CD4-positive, alpha-beta T cell (primary cell): ENCODE measurements at regions not wholly inside any gene's neighbourhood (a gene's known extent, or its start where the extent isn't known, plus 50 kb on each side); places are given as distances from the start of the nearest gene placed in this dataset.

Experiments
- ATAC-seq: fragments of 200-7000 bp; cut with Tn5 transposase; one replicate; pipeline ENCODE4 v1.10.0; 2022; ENCODE audit warnings: mild to moderate bottlenecking; ENCODE audit not compliant: poor library complexity
- CTCF ChIA-PET: fragments of 350-600 bp; sonication (Branson Sonifier 250); formaldehyde crosslinking; loops from one replicate; lab custom pipeline; 2021; ENCODE audit warnings: antibody characterized with exemption, inconsistent platforms; lab: Charles Lee
- POLR2A ChIA-PET: fragments of 350-600 bp; sonication (Branson Sonifier 250); formaldehyde crosslinking; loops from one replicate; lab custom pipeline; 2021; ENCODE audit warnings: antibody characterized with exemption, inconsistent platforms; lab: Charles Lee
- DNase-seq, 14 experiments: peaks; one replicate each; pipeline ENCODE4 v3.0.0-alpha.2; 2013 to 2020; ENCODE audit warnings: mixed read lengths in 2 of 14
- H3K27ac ChIP-seq, 2 donors: one replicate each; pipeline versions ENCODE4 v1.5.1 to v1.7.0; 2013; ENCODE audit warnings: low read length in 2 of 2, low read depth in 1 of 2, mild to moderate bottlenecking in 1 of 2
- H3K27me3 ChIP-seq, 2 experiments: 1 replicate in 1 of 2; 2 replicates in 1 of 2; pipeline versions ENCODE4 v1.6.1 to v1.7.0; 2013; ENCODE audit warnings: low read length in 2 of 2, control low read depth in 1 of 2, mild to moderate bottlenecking in 1 of 2, moderate library complexity in 1 of 2; ENCODE audit not compliant: insufficient read depth in 2 of 2, control insufficient read depth in 1 of 2
- H3K36me3 ChIP-seq: one replicate; pipeline ENCODE4 v1.6.1; 2013; ENCODE audit warnings: low read length, control low read depth; ENCODE audit not compliant: insufficient read depth
- H3K4me1 ChIP-seq: one replicate; pipeline ENCODE4 v1.6.1; 2013; ENCODE audit warnings: low read length, control low read depth; ENCODE audit not compliant: insufficient read depth
- H3K4me3 ChIP-seq: one replicate; pipeline ENCODE4 v1.5.1; 2013; ENCODE audit warnings: mild to moderate bottlenecking, low read length, moderate library complexity
- H3K9me3 ChIP-seq, 2 experiments: 1 replicate in 1 of 2; 2 replicates in 1 of 2; pipeline versions ENCODE4 v1.6.1 to v1.7.0; 2013; ENCODE audit warnings: low read length in 2 of 2, mild to moderate bottlenecking in 2 of 2, control low read depth in 1 of 2, moderate library complexity in 1 of 2; ENCODE audit not compliant: control insufficient read depth in 1 of 2, insufficient read depth in 1 of 2
- H3K27ac Mint-ChIP-seq: one replicate; pipeline ENCODE4 v1.8.0; 2020; ENCODE audit warnings: mixed read lengths
- H3K27me3 Mint-ChIP-seq: one replicate; pipeline ENCODE4 v1.8.0; 2021; ENCODE audit warnings: mixed read lengths
- H3K36me3 Mint-ChIP-seq: one replicate; pipeline ENCODE4 v1.8.0; 2021; ENCODE audit warnings: low read depth, mixed read lengths
- H3K4me1 Mint-ChIP-seq: one replicate; pipeline ENCODE4 v1.8.0; 2021; ENCODE audit warnings: low read depth, mixed read lengths
- H3K4me3 Mint-ChIP-seq: one replicate; pipeline ENCODE4 v1.8.0; 2020; ENCODE audit warnings: mild to moderate bottlenecking, mixed read lengths
- H3K9me3 Mint-ChIP-seq: one replicate; pipeline ENCODE4 v1.8.0; 2020; ENCODE audit warnings: mixed read lengths
- CTCF ChIP-seq: fragments of 200-600 bp; IDR thresholded peaks from one replicate; pipeline ENCODE4 v1.8.0; 2022; ENCODE audit warnings: antibody characterized with exemption, mild to moderate bottlenecking
- intact Hi-C, 2 experiments: fragments of 100-400 bp; cut with DNase I in 1 of 2; cut with micrococcal nuclease in 1 of 2; formaldehyde crosslinking; loops; one replicate each; pipeline versions ENCODE4 v1.15.1 to v1.9.0; 2023 to 2025; cut with DNase I, micrococcal nuclease

- peaks cover 0 to 6% of the 10 kb centered on the region in 2 experiments for H3K9me3 ChIP-seq
- DNase-seq (no peak), ATAC-seq (no peak)
- Mint-ChIP-seq H3K4me1 (no peaks in the 10 kb centered on the region), H3K9me3 (no peaks in the 10 kb centered on the region), H3K27me3 (no peaks in the 10 kb centered on the region), H3K27ac (no peak overlapping the region), H3K4me3 (no peak overlapping the region), H3K36me3 (no peaks in the 10 kb centered on the region)
- H3K4me1 ChIP-seq, result no peaks in the 10 kb centered on the region
- ChIA-PET CTCF (no interaction called here), POLR2A (no interaction called here)
- TF ChIP-seq CTCF, result no peak
- no peak overlapping the region for H3K27ac ChIP-seq
- no peak overlapping the region for H3K4me3 ChIP-seq
- intact Hi-C loops, result no loop called here
- H3K27me3 ChIP-seq, result no peaks in the 10 kb centered on the region
- no peaks in the 10 kb centered on the region for H3K36me3 ChIP-seq
Observed at GRCh38 chr5:163913548-163913947, 408.1 kb downstream of the MAT2B start.

- Histone ChIP-seq H3K27me3 (no peaks in the 10 kb centered on the region), H3K36me3 (no peaks in the 10 kb centered on the region), H3K4me3 (no peak overlapping the region), H3K27ac (no peak overlapping the region), H3K9me3 (peaks cover 0 to 6% of the 10 kb centered on the region in 2 experiments), H3K4me1 (no peaks in the 10 kb centered on the region)
- DNase-seq, result no peak
- intact Hi-C loops, result no loop called here
- Mint-ChIP-seq H3K9me3 (peaks cover 6% of the 10 kb centered on the region), H3K27me3 (no peaks in the 10 kb centered on the region), H3K36me3 (no peaks in the 10 kb centered on the region), H3K4me3 (no peak overlapping the region), H3K4me1 (no peaks in the 10 kb centered on the region), H3K27ac (no peak overlapping the region)
- CTCF ChIA-PET, result no interaction called here
- POLR2A ChIA-PET, result no interaction called here
- no peak for TF ChIP-seq CTCF
- no peak for ATAC-seq
Observed at GRCh38 chr5:163914910-163915309, 409.5 kb downstream of the MAT2B start.

DNA sequence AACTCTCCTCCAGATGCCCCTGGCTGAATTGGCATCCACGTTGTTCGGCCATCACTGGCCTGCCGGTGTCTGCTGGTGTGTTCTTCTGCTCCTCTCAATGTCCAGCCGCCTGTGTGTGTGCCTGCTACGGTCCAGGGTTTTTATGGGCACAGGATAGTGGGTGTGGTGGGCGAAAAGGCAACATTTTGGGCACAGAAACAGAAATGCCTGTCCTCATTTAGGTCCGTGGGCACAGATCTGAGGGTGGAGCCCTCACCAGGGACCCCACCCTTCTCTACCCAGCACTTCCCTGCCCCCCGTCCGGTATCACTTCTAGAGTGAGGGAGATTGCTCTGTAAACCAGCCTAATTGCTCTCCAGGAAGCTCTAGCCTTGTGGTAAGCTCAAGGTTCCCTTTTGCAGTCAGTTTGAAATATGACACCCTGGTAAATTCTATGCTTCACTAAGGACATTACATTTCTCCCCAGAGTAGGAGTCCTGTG lies 410.1 kb downstream of the MAT2B start:
- intact Hi-C loops, result no loop called here
- Histone ChIP-seq H3K27ac (no peak overlapping the region), H3K4me1 (no peaks in the 10 kb centered on the region), H3K27me3 (no peaks in the 10 kb centered on the region), H3K9me3 (peaks cover 0 to 12% of the 10 kb centered on the region in 2 experiments), H3K36me3 (no peaks in the 10 kb centered on the region), H3K4me3 (no peak overlapping the region)
- no peaks in the 10 kb centered on the region for H3K27me3 Mint-ChIP-seq
- no peak for TF ChIP-seq CTCF
- ATAC-seq, result no peak
- no peak overlapping the region for H3K27ac Mint-ChIP-seq
- ChIA-PET POLR2A (no interaction called here), CTCF (no interaction called here)
- no peaks in the 10 kb centered on the region for H3K4me1 Mint-ChIP-seq
- H3K36me3 Mint-ChIP-seq, result no peaks in the 10 kb centered on the region
- H3K9me3 Mint-ChIP-seq, result peaks cover 6% of the 10 kb centered on the region
- peak in 1 of 14 experiments; percentile 14 for DNase-seq
- H3K4me3 Mint-ChIP-seq, result no peak overlapping the region
